ENCODE measurements at regions not wholly inside any gene's neighbourhood (a gene's known extent, or its start where the extent isn't known, plus 50 kb on each side); places are given as distances from the start of the nearest gene placed in this dataset.
"Not testable (repeated sequence)": the region's sequence is repeated elsewhere in the genome, so short reads cannot be mapped to it uniquely, and the experiment has no call there.

DNA sequence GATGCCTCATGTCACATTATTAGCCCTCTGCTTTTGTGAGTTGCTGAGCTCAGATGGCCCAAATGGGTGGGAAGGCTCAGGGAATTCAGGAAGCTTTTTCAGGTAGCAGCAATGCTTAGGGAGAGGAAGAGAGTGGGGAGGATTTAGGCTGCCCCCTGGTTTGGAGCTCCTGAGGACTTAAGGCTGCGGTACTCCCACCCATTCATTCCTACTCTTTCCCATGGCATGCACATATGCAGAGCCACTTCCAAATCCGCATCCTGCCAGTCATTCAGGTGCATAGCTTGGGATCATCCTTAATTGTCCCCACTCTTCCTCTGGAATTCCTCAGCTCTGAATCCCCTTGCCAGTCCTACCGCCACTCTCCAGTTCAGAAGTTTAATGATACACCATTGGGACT is 343.1 kb upstream of the FRG2C start:
- DNase-seq: no peak

DNA sequence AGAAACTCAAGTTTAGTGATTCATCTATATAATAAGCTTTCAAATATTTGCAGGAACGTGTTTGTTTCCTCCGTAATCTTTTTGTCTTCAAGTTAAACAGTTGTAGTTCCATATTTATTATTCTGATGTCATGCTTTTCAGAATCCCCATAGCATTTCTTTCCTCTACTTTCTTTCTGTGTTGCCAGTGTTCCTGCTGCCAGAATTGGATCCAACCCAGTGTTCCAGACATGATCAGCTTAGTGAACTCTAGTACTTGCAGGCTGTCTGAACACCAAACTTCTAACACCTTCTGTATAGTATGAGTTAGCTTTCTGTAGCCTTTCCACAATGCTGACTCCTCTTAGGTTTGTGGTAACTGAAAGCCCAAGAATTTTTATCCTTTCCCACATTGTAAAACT is 340.2 kb upstream of the FRG2C start:
- DNase-seq: peak; percentile 34

GRCh38 chr3:75325716-75326115 is 338.4 kb upstream of the FRG2C start:
- no peak for DNase-seq

GRCh38 chr3:75327453-75327852 is 336.7 kb upstream of the FRG2C start:
- no peak for DNase-seq

- no peak for DNase-seq
These were observed 334.5 kb upstream of the FRG2C start for GRCh38 chr3:75329476-75330097.

GRCh38 chr3:75330446-75330845 is 333.7 kb upstream of the FRG2C start:
- DNase-seq: not testable (repeated sequence)

GRCh38 chr3:75332090-75332489 is 332.0 kb upstream of the FRG2C start:
- DNase-seq: not testable (repeated sequence)

DNA sequence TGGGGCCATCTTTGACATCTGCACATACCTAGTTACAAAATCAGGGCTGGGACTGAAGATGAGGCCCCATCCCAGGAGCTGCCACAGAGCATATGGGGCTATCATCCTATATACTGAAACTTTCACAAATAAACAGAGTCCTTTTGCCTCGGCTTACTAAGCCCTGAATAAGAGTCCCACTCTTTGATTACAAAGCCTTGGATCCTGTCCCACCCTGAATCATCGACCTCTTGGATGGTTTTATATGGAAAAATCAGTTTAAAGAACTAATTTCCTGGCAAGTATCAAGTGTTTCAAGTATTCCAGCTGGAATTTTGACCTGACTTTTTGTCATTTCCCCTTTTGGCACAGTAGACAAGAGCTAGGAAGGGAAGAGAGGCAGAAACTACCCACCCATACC is 331.3 kb upstream of the FRG2C start:
- DNase-seq: peak; percentile 70

- no peak for DNase-seq
These were observed 329.8 kb upstream of the FRG2C start for GRCh38 chr3:75334299-75334698.

GRCh38 chr3:75337226-75337900 is 326.8 kb upstream of the FRG2C start:
- no peak for DNase-seq

- no peak for DNase-seq
These were observed 325.8 kb upstream of the FRG2C start for GRCh38 chr3:75338342-75338741.

GRCh38 chr3:75341324-75342067 is 322.6 kb upstream of the FRG2C start:
- DNase-seq: peak; percentile 38

DNA sequence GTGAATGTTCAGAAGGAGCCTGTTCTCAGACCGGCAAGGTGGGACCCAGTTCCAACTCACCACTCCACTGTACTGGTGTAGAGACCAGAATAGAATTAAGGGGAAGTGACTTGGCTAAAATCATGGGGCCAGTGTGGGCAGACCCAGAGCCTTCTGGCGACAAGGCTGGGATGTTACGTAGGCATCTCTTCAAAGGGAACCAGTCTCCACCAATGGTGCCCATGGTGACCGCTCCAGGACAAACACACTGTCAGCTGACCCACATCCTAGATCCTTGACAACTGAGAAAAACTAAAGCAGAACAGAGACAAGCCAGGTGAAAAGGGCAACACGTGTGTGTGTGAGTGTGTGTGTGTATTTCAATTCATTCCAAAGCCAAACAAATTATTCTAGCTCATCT is 321.7 kb upstream of the FRG2C start:
- no peak for DNase-seq

DNA sequence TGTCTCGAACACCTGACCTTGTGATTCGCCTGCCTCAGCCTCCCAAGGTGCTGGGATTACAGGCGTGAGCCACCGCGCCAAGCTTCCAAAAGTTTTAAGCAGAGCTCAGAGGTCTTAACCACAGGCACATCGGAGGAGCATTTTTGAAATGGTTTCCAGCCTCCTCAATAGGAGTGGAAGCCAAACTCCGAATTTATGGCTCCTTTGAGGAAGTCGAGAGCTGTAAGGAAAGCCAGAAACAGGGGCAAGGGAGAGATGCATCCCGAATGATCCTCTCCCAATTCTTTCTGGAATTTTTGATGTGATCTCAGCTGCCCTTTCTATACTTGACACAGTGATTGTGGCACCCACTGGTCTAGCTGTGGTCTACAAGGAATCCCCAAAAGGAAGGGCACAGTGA is 313.6 kb upstream of the FRG2C start:
- DNase-seq: not testable (repeated sequence)

DNA sequence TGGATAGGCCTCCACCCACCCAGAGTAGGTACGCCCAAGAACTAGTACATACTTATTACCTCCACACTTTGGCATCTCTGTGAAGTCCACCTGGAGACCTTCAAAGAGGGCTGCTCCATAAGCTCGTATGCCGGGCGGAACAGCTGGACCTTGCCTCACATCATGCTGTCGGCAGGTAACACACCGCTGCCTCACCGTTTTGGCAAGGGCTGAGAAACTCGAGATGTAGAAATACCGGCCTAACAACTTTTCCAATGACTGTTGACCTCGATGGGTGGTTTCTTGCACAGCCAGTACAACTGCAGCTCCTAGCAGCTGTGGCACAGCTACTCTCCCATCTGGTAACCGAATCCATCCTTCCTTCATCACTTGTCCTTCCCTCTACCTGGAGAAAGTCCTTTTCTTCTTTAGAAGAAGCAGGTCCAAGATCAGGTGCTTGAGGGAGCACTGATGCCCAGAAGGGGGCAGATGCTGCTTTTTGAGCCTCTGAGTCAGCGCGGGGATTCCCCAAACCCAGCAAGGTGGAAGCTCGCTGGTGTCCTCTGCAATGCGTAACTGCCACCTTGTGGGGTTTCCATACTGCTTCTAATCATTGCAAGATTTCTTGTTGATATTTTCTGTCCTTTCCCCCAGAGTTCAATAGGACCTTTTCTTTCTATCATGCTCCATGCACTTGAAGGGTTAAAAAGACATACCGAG is 301.9 kb upstream of the FRG2C start:
- DNase-seq: peak; percentile 31

GRCh38 chr3:75372964-75373363 is 291.2 kb upstream of the FRG2C start:
- not testable (repeated sequence) for DNase-seq

DNA sequence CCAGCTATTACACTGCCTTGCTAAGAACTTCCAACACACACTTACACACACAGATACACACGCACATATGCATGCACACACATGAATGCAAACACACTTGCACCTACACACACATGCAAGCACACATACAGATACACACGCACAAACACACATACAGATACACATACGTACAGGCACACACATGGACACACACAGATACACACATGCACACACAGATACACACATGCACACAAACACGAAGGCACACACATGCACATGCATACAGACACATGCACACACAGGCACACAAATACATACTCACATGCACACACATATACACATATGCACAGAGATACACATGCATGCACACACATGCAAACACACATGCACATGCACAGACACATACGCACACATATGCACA is 284.3 kb upstream of the FRG2C start:
- not testable (repeated sequence) for DNase-seq

DNA sequence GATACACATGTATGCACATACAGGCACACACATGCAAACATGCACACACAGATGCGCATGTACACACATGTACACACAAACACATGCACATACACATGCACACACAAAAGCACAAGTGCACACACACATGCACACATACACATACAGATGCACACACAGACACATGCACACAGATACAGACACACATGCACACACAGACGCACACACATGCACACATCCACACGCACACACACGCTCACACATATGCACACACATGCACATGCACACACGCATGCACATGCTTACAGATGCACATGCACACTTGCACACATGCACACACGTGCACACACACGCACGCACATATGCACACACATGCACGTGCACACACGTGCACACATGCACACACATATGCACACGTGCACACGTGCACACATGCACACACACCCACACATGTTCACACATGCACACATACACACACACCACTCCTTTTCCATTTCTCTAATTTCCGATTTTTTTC is 283.8 kb upstream of the FRG2C start:
- no peak for DNase-seq

GRCh38 chr3:75384016-75384415 is 280.1 kb upstream of the FRG2C start:
- not testable (repeated sequence) for DNase-seq

DNA sequence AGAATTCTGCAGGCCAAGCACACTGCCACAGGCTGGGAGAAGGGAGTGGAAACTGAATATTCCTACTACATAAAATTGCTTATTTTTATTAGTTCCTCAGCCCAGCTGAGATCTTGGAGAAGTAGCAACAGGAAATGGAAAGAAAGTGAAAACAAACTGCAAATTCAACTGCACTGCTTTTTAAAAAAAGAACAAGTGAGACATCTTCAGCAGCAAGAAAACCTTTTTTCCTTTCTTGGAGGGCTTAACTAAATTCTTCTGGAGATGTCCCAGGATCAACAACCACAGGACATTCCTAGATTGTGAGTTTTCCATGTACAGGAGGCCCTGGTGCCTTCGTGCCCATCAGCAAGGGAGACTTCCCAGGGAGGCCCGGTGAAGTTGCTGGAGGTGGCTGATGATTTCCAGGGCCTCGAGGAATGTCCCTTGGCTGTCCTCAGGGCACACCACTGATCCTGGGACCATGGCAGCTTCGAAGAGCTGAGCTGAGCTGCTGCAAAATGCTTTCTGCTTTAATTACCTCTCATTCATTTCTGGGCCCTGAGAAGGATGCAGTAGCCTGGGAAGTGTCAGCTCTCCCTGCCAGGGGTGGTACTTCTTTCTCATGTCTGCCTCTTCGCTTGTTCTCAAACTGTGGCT is 275.5 kb upstream of the FRG2C start:
- not testable (repeated sequence) for DNase-seq

- not testable (repeated sequence) for DNase-seq
These were observed 270.8 kb upstream of the FRG2C start for GRCh38 chr3:75393288-75393694.

- DNase-seq: peak; percentile 44
These were observed 270.0 kb upstream of the FRG2C start for GRCh38 chr3:75394102-75394501.
